MM.1S (cell line): ENCODE measurements at regions not wholly inside any gene's neighbourhood (a gene's known extent, or its start where the extent isn't known, plus 50 kb on each side); places are given as distances from the start of the nearest gene placed in this dataset.

ENCODE experiments used
- EZH2 ChIP-seq: fragments of 300-600 bp; sonication (generic); optimal IDR thresholded peaks from 2 replicates; pipeline ENCODE3; 2017; ENCODE audit warnings: low read depth, mild to moderate bottlenecking, antibody characterized with exemption, low read length, mixed read lengths
- EZH2phosphoT487 ChIP-seq: fragments of 300-600 bp; sonication (generic); IDR thresholded peaks from 2 replicates; pipeline ENCODE4 v1.6.1; 2018; ENCODE audit warnings: antibody characterized with exemption, low read length
- TF ChIP-seq, protein P1 (sequence below): fragments of 300-600 bp; sonication (generic); IDR thresholded peaks from 2 replicates; pipeline ENCODE4 v1.5.1; 2016; ENCODE audit warnings: antibody characterized with exemption, low read length, mixed read lengths

GRCh38 chr1:95905818-95906395, 671.9 kb downstream of the RWDD3 start:
- TF ChIP-seq EZH2phosphoT487 (no peak), EZH2 (no peak)
- TF ChIP-seq, protein P1, sequence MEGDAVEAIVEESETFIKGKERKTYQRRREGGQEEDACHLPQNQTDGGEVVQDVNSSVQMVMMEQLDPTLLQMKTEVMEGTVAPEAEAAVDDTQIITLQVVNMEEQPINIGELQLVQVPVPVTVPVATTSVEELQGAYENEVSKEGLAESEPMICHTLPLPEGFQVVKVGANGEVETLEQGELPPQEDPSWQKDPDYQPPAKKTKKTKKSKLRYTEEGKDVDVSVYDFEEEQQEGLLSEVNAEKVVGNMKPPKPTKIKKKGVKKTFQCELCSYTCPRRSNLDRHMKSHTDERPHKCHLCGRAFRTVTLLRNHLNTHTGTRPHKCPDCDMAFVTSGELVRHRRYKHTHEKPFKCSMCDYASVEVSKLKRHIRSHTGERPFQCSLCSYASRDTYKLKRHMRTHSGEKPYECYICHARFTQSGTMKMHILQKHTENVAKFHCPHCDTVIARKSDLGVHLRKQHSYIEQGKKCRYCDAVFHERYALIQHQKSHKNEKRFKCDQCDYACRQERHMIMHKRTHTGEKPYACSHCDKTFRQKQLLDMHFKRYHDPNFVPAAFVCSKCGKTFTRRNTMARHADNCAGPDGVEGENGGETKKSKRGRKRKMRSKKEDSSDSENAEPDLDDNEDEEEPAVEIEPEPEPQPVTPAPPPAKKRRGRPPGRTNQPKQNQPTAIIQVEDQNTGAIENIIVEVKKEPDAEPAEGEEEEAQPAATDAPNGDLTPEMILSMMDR, result no peak
